H1 (cell line): ENCODE measurements at regions not wholly inside any gene's neighbourhood (a gene's known extent, or its start where the extent isn't known, plus 50 kb on each side); places are given as distances from the start of the nearest gene placed in this dataset.
A peak's percentile ranks its signal among the peaks of the same experiment; 100 is the strongest.

Source experiments
- CTCF ChIA-PET: fragments of 300-600 bp; sonication (Branson Sonifier 250); formaldehyde crosslinking; loops from one replicate; lab custom pipeline; 2021; ENCODE audit not compliant: partially characterized antibody; lab: Charles Lee
- POLR2A ChIA-PET: fragments of 300-600 bp; sonication (Branson Sonifier 250); formaldehyde crosslinking; loops from one replicate; lab custom pipeline; 2021; ENCODE audit warnings: inconsistent platforms; ENCODE audit not compliant: partially characterized antibody; lab: Charles Lee
- DNase-seq, 2 experiments: peaks; one replicate each; pipeline versions ENCODE4 v3.0.0 to v3.0.0-alpha.2; 2010 to 2022; ENCODE audit warnings: low spot score in 2 of 2, low read depth in 1 of 2, mixed read lengths in 1 of 2
- FAIRE-seq: peaks from 2 replicates; lab custom pipeline; 2011; peaks lifted over from hg19 to GRCh38; lab: Jason Lieb, UNC
- H2AFZ ChIP-seq: 2 replicates; pipeline ENCODE4 v1.8.1; 2012; ENCODE audit warnings: low read length, inconsistent platforms
- H2AK5ac ChIP-seq: 2 replicates; pipeline ENCODE4 v1.6.1; 2013; ENCODE audit warnings: low read depth, low read length
- H2BK120ac ChIP-seq: replicated peaks from 2 replicates; pipeline ENCODE3; 2013; ENCODE audit warnings: low read depth, low read length, inconsistent platforms
- H2BK12ac ChIP-seq: 2 replicates; pipeline ENCODE4 v1.6.1; 2013; ENCODE audit warnings: low read depth, low read length
- H2BK15ac ChIP-seq: 2 replicates; pipeline ENCODE4 v1.6.1; 2013; ENCODE audit warnings: low read length
- H2BK20ac ChIP-seq: 2 replicates; pipeline ENCODE4 v1.6.1; 2013; ENCODE audit warnings: low read length
- H2BK5ac ChIP-seq: 2 replicates; pipeline ENCODE4 v1.6.1; 2013; ENCODE audit warnings: low read depth, low read length
- H3K14ac ChIP-seq: 2 replicates; pipeline ENCODE4 v1.6.1; 2013; ENCODE audit warnings: inconsistent platforms; ENCODE audit not compliant: insufficient read length
- H3K18ac ChIP-seq: 2 replicates; pipeline ENCODE4 v1.6.1; 2013; ENCODE audit warnings: low read length; ENCODE audit errors: extremely low read depth
- H3K23ac ChIP-seq: 2 replicates; pipeline ENCODE4 v1.6.1; 2013; ENCODE audit warnings: inconsistent platforms; ENCODE audit not compliant: insufficient read length
- H3K23me2 ChIP-seq: 2 replicates; pipeline ENCODE4 v1.6.1; 2013; ENCODE audit warnings: low read depth, low read length
- H3K27ac ChIP-seq: 2 replicates; pipeline ENCODE4 v1.6.1; 2011; ENCODE audit warnings: low read depth, low read length, inconsistent platforms
- H3K27me3 ChIP-seq, 4 experiments: replicated peaks in 1 of 4; 1 replicate in 1 of 4; 2 replicates in 3 of 4; pipeline versions ENCODE4 v1.6.1 to v1.8.1; 2011 to 2013; ENCODE audit warnings: low read length in 3 of 4, mild to moderate bottlenecking in 3 of 4, inconsistent platforms in 2 of 4, mixed read lengths in 2 of 4, moderate library complexity in 1 of 4; ENCODE audit not compliant: control insufficient read depth in 3 of 4, insufficient read depth in 3 of 4; ENCODE audit errors: extremely low read depth in 1 of 4
- H3K36me3 ChIP-seq, 4 experiments: 2 replicates each; pipeline versions ENCODE4 v1.6.1 to v1.8.1; 2011 to 2013; ENCODE audit warnings: mild to moderate bottlenecking in 4 of 4, low read length in 3 of 4, moderate library complexity in 2 of 4, control low read depth in 1 of 4, inconsistent platforms in 1 of 4; ENCODE audit not compliant: insufficient read depth in 4 of 4, control insufficient read depth in 2 of 4
- H3K4ac ChIP-seq: replicated peaks from 2 replicates; pipeline ENCODE3; 2013; ENCODE audit warnings: low read length, low read depth, mixed read lengths, inconsistent platforms; ENCODE audit not compliant: insufficient read length
- H3K4me1 ChIP-seq, 4 experiments: replicated peaks in 1 of 4; 1 replicate in 1 of 4; 2 replicates in 3 of 4; pipeline versions ENCODE4 v1.6.1 to v1.8.1; 2011 to 2013; ENCODE audit warnings: low read length in 3 of 4, inconsistent platforms in 2 of 4, mixed read lengths in 1 of 4; ENCODE audit not compliant: insufficient read depth in 4 of 4, control insufficient read depth in 3 of 4
- H3K4me2 ChIP-seq, 2 experiments: 2 replicates each; pipeline versions ENCODE4 v1.6.1 to v1.8.1; 2011 to 2013; ENCODE audit warnings: low read depth in 2 of 2, low read length in 2 of 2, control low read depth in 1 of 2, inconsistent platforms in 1 of 2, mild to moderate bottlenecking in 1 of 2; ENCODE audit not compliant: insufficient read depth in 1 of 2
- H3K4me3 ChIP-seq, 4 experiments: fragments of 200-600, 300-600 bp in 1 of 4; sonication (generic), shearing (Covaris generic), sonication (Bioruptor Twin) in 1 of 4; 2 replicates each; pipeline versions ENCODE4 v1.5.1 to v1.8.1; 2011 to 2016; ENCODE audit warnings: low read length in 4 of 4, low read depth in 3 of 4, control low read depth in 2 of 4, inconsistent platforms in 2 of 4, mild to moderate bottlenecking in 2 of 4, mixed read lengths in 1 of 4, moderate library complexity in 1 of 4; ENCODE audit not compliant: insufficient read depth in 2 of 4; ENCODE audit errors: extremely low read depth in 1 of 4
- H3K56ac ChIP-seq: replicated peaks from 2 replicates; pipeline ENCODE3; 2013; ENCODE audit warnings: low read depth, mild to moderate bottlenecking, mixed read lengths, low read length, inconsistent platforms; ENCODE audit not compliant: insufficient read length
- H3K79me1 ChIP-seq: 2 replicates; pipeline ENCODE4 v1.6.1; 2013; ENCODE audit warnings: low read depth, low read length, control low read depth
- H3K79me2 ChIP-seq, 2 experiments: 2 replicates each; pipeline versions ENCODE4 v1.6.1 to v1.8.1; 2012 to 2013; ENCODE audit warnings: low read length in 2 of 2, mild to moderate bottlenecking in 2 of 2, inconsistent platforms in 1 of 2; ENCODE audit not compliant: insufficient read depth in 2 of 2, control insufficient read depth in 1 of 2
- H3K9ac ChIP-seq, 4 experiments: replicated peaks in 1 of 4; 1 replicate in 1 of 4; 2 replicates in 3 of 4; pipeline versions ENCODE4 v1.6.1 to v1.8.1; 2011 to 2013; ENCODE audit warnings: low read depth in 3 of 4, low read length in 3 of 4, control low read depth in 2 of 4, mild to moderate bottlenecking in 2 of 4, moderate library complexity in 2 of 4, inconsistent platforms in 1 of 4; ENCODE audit errors: extremely low read depth in 1 of 4
- H3K9me3 ChIP-seq, 2 experiments: 2 replicates each; pipeline versions ENCODE4 v1.6.1 to v1.8.1; 2012 to 2013; ENCODE audit warnings: mild to moderate bottlenecking in 2 of 2, moderate library complexity in 2 of 2, control low read depth in 1 of 2, inconsistent platforms in 1 of 2, low read depth in 1 of 2, low read length in 1 of 2, mixed read lengths in 1 of 2; ENCODE audit not compliant: insufficient read depth in 2 of 2
- H4K20me1 ChIP-seq, 2 experiments: replicated peaks in 1 of 2; 2 replicates each; pipeline versions ENCODE3 to v1.8.1; 2011 to 2013; ENCODE audit warnings: inconsistent platforms in 2 of 2, low read length in 2 of 2, mild to moderate bottlenecking in 1 of 2; ENCODE audit not compliant: insufficient read depth in 2 of 2, control insufficient read depth in 1 of 2
- H4K5ac ChIP-seq: 2 replicates; pipeline ENCODE4 v1.6.1; 2013; ENCODE audit warnings: low read length, low read depth, mixed read lengths, inconsistent platforms; ENCODE audit not compliant: insufficient read length
- H4K8ac ChIP-seq: 2 replicates; pipeline ENCODE4 v1.8.0; 2013; ENCODE audit warnings: mild to moderate bottlenecking, moderate library complexity, low read length, inconsistent platforms; ENCODE audit not compliant: insufficient read depth; ENCODE audit errors: extremely low read depth
- H4K91ac ChIP-seq: replicated peaks from 2 replicates; pipeline ENCODE3; 2013; ENCODE audit warnings: low read length, mixed read lengths, inconsistent platforms; ENCODE audit not compliant: insufficient read length
- ATF2 ChIP-seq: IDR thresholded peaks from 2 replicates; pipeline ENCODE4 v1.6.1; 2012; ENCODE audit warnings: low read length, inconsistent platforms
- CHD1 ChIP-seq: IDR thresholded peaks from 2 replicates; pipeline ENCODE4 v1.6.1; 2012; ENCODE audit warnings: low read depth, low read length, improper control_type of control experiment
- CTCF ChIP-seq, 3 experiments: IDR thresholded peaks; 1 replicate in 2 of 3; 2 replicates in 1 of 3; pipeline versions ENCODE4 v1.5.1 to v1.6.1; 2011; ENCODE audit warnings: low read length in 3 of 3, mild to moderate bottlenecking in 3 of 3, inconsistent platforms in 2 of 3, low read depth in 1 of 3, moderate library complexity in 1 of 3; ENCODE audit not compliant: insufficient read depth in 1 of 3; ENCODE audit errors: control extremely low read depth in 1 of 3
- GTF2F1 ChIP-seq: IDR thresholded peaks from 2 replicates; pipeline ENCODE4 v1.6.1; 2012; ENCODE audit warnings: low read depth, low read length, improper control_type of control experiment, borderline replicate concordance
- RAD21 ChIP-seq, 2 experiments: IDR thresholded peaks in 1 of 2; conservative IDR thresholded peaks in 1 of 2; 2 replicates each; pipeline ENCODE4 v1.6.1; 2011; ENCODE audit warnings: low read depth in 2 of 2, low read length in 2 of 2, improper control_type of control experiment in 1 of 2, inconsistent platforms in 1 of 2, mild to moderate bottlenecking in 1 of 2, moderate library complexity in 1 of 2
- SIX5 ChIP-seq: IDR thresholded peaks from 2 replicates; pipeline ENCODE4 v1.6.1; 2011; ENCODE audit warnings: mild to moderate bottlenecking, low read depth, low read length
- SP4 ChIP-seq: IDR thresholded peaks from 2 replicates; pipeline ENCODE4 v1.6.1; 2012; ENCODE audit warnings: low read length, inconsistent platforms
- WGBS, 2 experiments: shearing (Covaris generic) in 1 of 2; methylation state at CpG; one replicate each; pipeline versions ENCODE4 v1.1.6 to v1.1.7; 2013 to 2015; ENCODE audit warnings: low lambda C conversion rate in 2 of 2, mixed read lengths in 2 of 2, inconsistent platforms in 1 of 2, low coverage in 1 of 2, missing lambda C conversion rate in 1 of 2; ENCODE audit not compliant: insufficient replicate concordance in 2 of 2, insufficient coverage in 1 of 2, insufficient read length in 1 of 2; ENCODE audit errors: extremely low coverage in 1 of 2, missing lambda C conversion rate in 1 of 2; 5-methylcytosine and 5-hydroxymethylcytosine counted together
- TF ChIP-seq, protein P1 (sequence below): IDR thresholded peaks from 2 replicates; pipeline ENCODE4 v1.6.1; 2011; ENCODE audit warnings: low read length, improper control_type of control experiment

DNA sequence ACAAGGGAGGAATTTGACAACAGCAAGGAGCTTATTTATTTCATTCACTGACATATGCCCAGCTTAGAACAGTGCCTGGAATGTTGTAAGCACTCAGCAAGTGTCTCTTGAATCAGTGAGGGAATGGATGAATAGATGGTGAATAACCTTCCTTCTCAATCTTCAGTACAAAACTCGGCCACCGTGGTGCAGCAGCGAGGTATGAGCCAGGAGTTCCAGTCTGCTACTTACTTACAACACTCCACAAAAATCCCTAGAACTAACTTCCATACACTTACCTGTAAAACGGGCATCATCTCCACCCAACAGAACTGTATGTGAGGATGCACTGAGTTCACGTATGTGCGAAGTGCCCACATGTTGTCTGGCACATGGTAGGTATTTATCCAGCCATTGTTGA is 237.4 kb downstream of the WDR11 start:
- Histone ChIP-seq H3K18ac (no peak overlapping the region), H3K23ac (no peak overlapping the region), H4K8ac (no peak overlapping the region), H2BK20ac (no peak overlapping the region), H2AFZ (no peak overlapping the region), H2AK5ac (no peak overlapping the region), H3K27me3 (peaks cover 0 to 2% (median 0%) of the 10 kb centered on the region in 4 experiments; a peak in 1 of 7 replicates), H3K79me2 (no peaks in the 10 kb centered on the region), H4K20me1 (peaks cover 0 to 5% of the 10 kb centered on the region in 2 experiments), H2BK12ac (no peak overlapping the region), H3K23me2 (no peaks in the 10 kb centered on the region), H3K36me3 (no peaks in the 10 kb centered on the region), H3K4me2 (no peak overlapping the region), H4K91ac (no peak overlapping the region), H3K14ac (no peak overlapping the region), H3K56ac (no peak overlapping the region), H3K4me3 (no peak overlapping the region), H2BK15ac (no peak overlapping the region), H2BK120ac (no peak overlapping the region), H3K4ac (no peak overlapping the region), H4K5ac (no peak overlapping the region), H3K9ac (no peak overlapping the region), H3K9me3 (no peaks in the 10 kb centered on the region), H2BK5ac (no peak overlapping the region), H3K4me1 (peaks cover 0 to 3% (median 0%) of the 10 kb centered on the region in 4 experiments; a peak in 1 of 7 replicates), H3K79me1 (no peaks in the 10 kb centered on the region), H3K27ac (no peak overlapping the region)
- 71% methylated on average over 6 of the region's 6 CpGs; no CpG with 5 or more reads in 1 of the 2 experiments for WGBS, 2 experiments
- ChIA-PET CTCF (interaction anchor here (0.6 to 1.4 kb wide), 8 partner anchors 8 to 230 kb away, joined by 3 to 4 read pairs (median 3); no protein-coding TSS in a partner anchor), POLR2A (no interaction called here)
- peak; percentile 69 for FAIRE-seq
- peak in 1 of 2 experiments; percentile 54 for DNase-seq
- peak; percentile 70 to 74 for TF ChIP-seq RAD21 (IDR thresholded peaks at IDR 0.05 in 1 of 2, conservative IDR thresholded peaks at IDR 0.05 in 1 of 2; ENCODE audit: low read depth in 2 of 2, low read length in 2 of 2)
- TF ChIP-seq SP4 = no peak
- no peak for TF ChIP-seq CHD1
- no peak for TF ChIP-seq ATF2
- no peak for TF ChIP-seq GTF2F1
- no peak for TF ChIP-seq SIX5
- peak; percentile 31 to 61 (median 44) for TF ChIP-seq CTCF (IDR thresholded peaks at IDR 0.05; ENCODE audit: control extremely low read depth in 1 of 3, insufficient read depth in 1 of 3, low read depth in 1 of 3, low read length in 3 of 3)
- TF ChIP-seq, protein P1, sequence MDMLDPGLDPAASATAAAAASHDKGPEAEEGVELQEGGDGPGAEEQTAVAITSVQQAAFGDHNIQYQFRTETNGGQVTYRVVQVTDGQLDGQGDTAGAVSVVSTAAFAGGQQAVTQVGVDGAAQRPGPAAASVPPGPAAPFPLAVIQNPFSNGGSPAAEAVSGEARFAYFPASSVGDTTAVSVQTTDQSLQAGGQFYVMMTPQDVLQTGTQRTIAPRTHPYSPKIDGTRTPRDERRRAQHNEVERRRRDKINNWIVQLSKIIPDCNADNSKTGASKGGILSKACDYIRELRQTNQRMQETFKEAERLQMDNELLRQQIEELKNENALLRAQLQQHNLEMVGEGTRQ = no peak
